ENCODE measurements at regions not wholly inside any gene's neighbourhood (a gene's known extent, or its start where the extent isn't known, plus 50 kb on each side); places are given as distances from the start of the nearest gene placed in this dataset.

- Histone ChIP-seq H3K27me3 (ENCODE audit: control insufficient read depth in 1 of 2, insufficient read depth in 2 of 2, low read length in 2 of 2) (no peaks in the 10 kb centered on the region), H3K36me3 (replicated peaks in 1 of 2; ENCODE audit: control insufficient read depth in 1 of 2, insufficient read depth in 2 of 2, low read length in 2 of 2) (no peaks in the 10 kb centered on the region), H4K20me1 (ENCODE audit: insufficient read depth, low read length) (no peaks in the 10 kb centered on the region), H3K27ac (ENCODE audit: extremely low read length, insufficient read depth, low read length) (no peak overlapping the region), H3K4me1 (ENCODE audit: insufficient read depth, low read length) (no peaks in the 10 kb centered on the region), H3K9me3 (ENCODE audit: low read length) (no peaks in the 10 kb centered on the region), H3K4me2 (ENCODE audit: low read depth, low read length) (no peak overlapping the region), H2AFZ (ENCODE audit: low read length) (no peak overlapping the region), H3K4me3 (replicated peaks in 1 of 3; ENCODE audit: insufficient read depth in 1 of 3, low read depth in 2 of 3, low read length in 3 of 3) (no peak overlapping the region), H3K9ac (ENCODE audit: insufficient read depth, low read depth, low read length) (no peak overlapping the region), H3K79me2 (ENCODE audit: insufficient read depth, low read length) (no peaks in the 10 kb centered on the region)
- in situ Hi-C loops (cut with HindIII; ENCODE audit: extremely low pct_ligation_motif_present, low pct_unique_long_range_greater_than_20kb), result no loop called here
- FAIRE-seq (no peak), ATAC-seq (no peak), DNase-seq (ENCODE audit: low spot score) (no peak)
- CTCF ChIA-PET (ENCODE audit: low intra/inter-chr PET ratio, low total read pairs), result no interaction called here
- intact Hi-C loops (cut with micrococcal nuclease; ENCODE audit: unreplicated experiment), result no loop called here
- POLR2A ChIA-PET, result no interaction called here
- BruUV-seq (replicated peaks), result no TSS peak
- 8% methylated on average over 2 of the region's 2 CpGs for WGBS (ENCODE audit: low lambda C conversion rate)
- TF ChIP-seq, protein P1, sequence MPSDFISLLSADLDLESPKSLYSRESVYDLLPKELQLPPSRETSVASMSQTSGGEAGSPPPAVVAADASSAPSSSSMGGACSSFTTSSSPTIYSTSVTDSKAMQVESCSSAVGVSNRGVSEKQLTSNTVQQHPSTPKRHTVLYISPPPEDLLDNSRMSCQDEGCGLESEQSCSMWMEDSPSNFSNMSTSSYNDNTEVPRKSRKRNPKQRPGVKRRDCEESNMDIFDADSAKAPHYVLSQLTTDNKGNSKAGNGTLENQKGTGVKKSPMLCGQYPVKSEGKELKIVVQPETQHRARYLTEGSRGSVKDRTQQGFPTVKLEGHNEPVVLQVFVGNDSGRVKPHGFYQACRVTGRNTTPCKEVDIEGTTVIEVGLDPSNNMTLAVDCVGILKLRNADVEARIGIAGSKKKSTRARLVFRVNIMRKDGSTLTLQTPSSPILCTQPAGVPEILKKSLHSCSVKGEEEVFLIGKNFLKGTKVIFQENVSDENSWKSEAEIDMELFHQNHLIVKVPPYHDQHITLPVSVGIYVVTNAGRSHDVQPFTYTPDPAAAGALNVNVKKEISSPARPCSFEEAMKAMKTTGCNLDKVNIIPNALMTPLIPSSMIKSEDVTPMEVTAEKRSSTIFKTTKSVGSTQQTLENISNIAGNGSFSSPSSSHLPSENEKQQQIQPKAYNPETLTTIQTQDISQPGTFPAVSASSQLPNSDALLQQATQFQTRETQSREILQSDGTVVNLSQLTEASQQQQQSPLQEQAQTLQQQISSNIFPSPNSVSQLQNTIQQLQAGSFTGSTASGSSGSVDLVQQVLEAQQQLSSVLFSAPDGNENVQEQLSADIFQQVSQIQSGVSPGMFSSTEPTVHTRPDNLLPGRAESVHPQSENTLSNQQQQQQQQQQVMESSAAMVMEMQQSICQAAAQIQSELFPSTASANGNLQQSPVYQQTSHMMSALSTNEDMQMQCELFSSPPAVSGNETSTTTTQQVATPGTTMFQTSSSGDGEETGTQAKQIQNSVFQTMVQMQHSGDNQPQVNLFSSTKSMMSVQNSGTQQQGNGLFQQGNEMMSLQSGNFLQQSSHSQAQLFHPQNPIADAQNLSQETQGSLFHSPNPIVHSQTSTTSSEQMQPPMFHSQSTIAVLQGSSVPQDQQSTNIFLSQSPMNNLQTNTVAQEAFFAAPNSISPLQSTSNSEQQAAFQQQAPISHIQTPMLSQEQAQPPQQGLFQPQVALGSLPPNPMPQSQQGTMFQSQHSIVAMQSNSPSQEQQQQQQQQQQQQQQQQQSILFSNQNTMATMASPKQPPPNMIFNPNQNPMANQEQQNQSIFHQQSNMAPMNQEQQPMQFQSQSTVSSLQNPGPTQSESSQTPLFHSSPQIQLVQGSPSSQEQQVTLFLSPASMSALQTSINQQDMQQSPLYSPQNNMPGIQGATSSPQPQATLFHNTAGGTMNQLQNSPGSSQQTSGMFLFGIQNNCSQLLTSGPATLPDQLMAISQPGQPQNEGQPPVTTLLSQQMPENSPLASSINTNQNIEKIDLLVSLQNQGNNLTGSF (CRISPR knock-in tag; IDR thresholded peaks at IDR 0.05), result no peak
- no peak for TF ChIP-seq KIAA2018 (CRISPR knock-in tag; IDR thresholded peaks at IDR 0.05; ENCODE audit: borderline replicate concordance)
- no peak for TF ChIP-seq SALL1 (CRISPR knock-in tag; IDR thresholded peaks at IDR 0.05)
- TF ChIP-seq HNRNPH1 (optimal IDR thresholded peaks at IDR 0.05; ENCODE audit: low read depth, low read length), result no peak
- no peak for TF ChIP-seq TEAD3 (CRISPR knock-in tag; optimal IDR thresholded peaks at IDR 0.05; ENCODE audit: borderline replicate concordance)
- no peak for TF ChIP-seq NFE2 (CRISPR knock-in tag; IDR thresholded peaks at IDR 0.05)
- no peak for TF ChIP-seq TOE1 (CRISPR knock-in tag; IDR thresholded peaks at IDR 0.05)
- TF ChIP-seq, protein P2, sequence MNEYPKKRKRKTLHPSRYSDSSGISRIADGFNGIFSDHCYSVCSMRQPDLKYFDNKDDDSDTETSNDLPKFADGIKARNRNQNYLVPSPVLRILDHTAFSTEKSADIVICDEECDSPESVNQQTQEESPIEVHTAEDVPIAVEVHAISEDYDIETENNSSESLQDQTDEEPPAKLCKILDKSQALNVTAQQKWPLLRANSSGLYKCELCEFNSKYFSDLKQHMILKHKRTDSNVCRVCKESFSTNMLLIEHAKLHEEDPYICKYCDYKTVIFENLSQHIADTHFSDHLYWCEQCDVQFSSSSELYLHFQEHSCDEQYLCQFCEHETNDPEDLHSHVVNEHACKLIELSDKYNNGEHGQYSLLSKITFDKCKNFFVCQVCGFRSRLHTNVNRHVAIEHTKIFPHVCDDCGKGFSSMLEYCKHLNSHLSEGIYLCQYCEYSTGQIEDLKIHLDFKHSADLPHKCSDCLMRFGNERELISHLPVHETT (CRISPR knock-in tag; conservative IDR thresholded peaks at IDR 0.05), result no peak
Measured at GRCh38 chr13:62092949-62093348, 677.3 kb upstream of the PCDH20 start.
